ENCODE measurements at regions not wholly inside any gene's neighbourhood (a gene's known extent, or its start where the extent isn't known, plus 50 kb on each side); places are given as distances from the start of the nearest gene placed in this dataset.

GRCh38 chr18:51248685-51249084 lies 51.2 kb upstream of the MEX3C start:
- TF ChIP-seq CTCF (IDR thresholded peaks at IDR 0.05), result no peak
- no peaks in the 10 kb centered on the region for H3K4me1 ChIP-seq
- DNase-seq (ENCODE audit: low spot score), result no peak
- H3K36me3 ChIP-seq, result no peaks in the 10 kb centered on the region
- no peak overlapping the region for H3K4me3 ChIP-seq
- no peak overlapping the region for H3K27ac ChIP-seq
- no peaks in the 10 kb centered on the region for H3K9me3 ChIP-seq
- H3K27me3 ChIP-seq, result no peaks in the 10 kb centered on the region

GRCh38 chr18:51250006-51250405 lies 52.5 kb upstream of the MEX3C start:
- Histone ChIP-seq H3K36me3 (no peaks in the 10 kb centered on the region), H3K27ac (no peak overlapping the region), H3K9me3 (no peaks in the 10 kb centered on the region), H3K27me3 (no peaks in the 10 kb centered on the region), H3K4me3 (no peak overlapping the region), H3K4me1 (no peaks in the 10 kb centered on the region)
- DNase-seq (ENCODE audit: low spot score), result no peak
- TF ChIP-seq CTCF (IDR thresholded peaks at IDR 0.05), result no peak

- Histone ChIP-seq H3K27me3 (no peaks in the 10 kb centered on the region), H3K36me3 (no peaks in the 10 kb centered on the region), H3K4me1 (no peaks in the 10 kb centered on the region), H3K9me3 (no peaks in the 10 kb centered on the region), H3K27ac (no peak overlapping the region), H3K4me3 (no peak overlapping the region)
- no peak for TF ChIP-seq CTCF (IDR thresholded peaks at IDR 0.05)
- no peak for DNase-seq (ENCODE audit: low spot score)
Measured at GRCh38 chr18:51250458-51251024, 53.1 kb upstream of the MEX3C start.

GRCh38 chr18:51251625-51252024 lies 54.1 kb upstream of the MEX3C start:
- Histone ChIP-seq H3K36me3 (no peaks in the 10 kb centered on the region), H3K4me3 (no peak overlapping the region), H3K27me3 (no peaks in the 10 kb centered on the region), H3K27ac (no peak overlapping the region), H3K9me3 (no peaks in the 10 kb centered on the region), H3K4me1 (no peaks in the 10 kb centered on the region)
- no peak for TF ChIP-seq CTCF (IDR thresholded peaks at IDR 0.05)
- no peak for DNase-seq (ENCODE audit: low spot score)

GRCh38 chr18:51253476-51253875 lies 56.0 kb upstream of the MEX3C start:
- TF ChIP-seq CTCF (IDR thresholded peaks at IDR 0.05), result no peak
- Histone ChIP-seq H3K27ac (no peak overlapping the region), H3K36me3 (no peaks in the 10 kb centered on the region), H3K27me3 (no peaks in the 10 kb centered on the region), H3K4me1 (no peaks in the 10 kb centered on the region), H3K9me3 (no peaks in the 10 kb centered on the region), H3K4me3 (no peak overlapping the region)
- DNase-seq (ENCODE audit: low spot score), result no peak

- no peak for TF ChIP-seq CTCF (IDR thresholded peaks at IDR 0.05)
Measured at GRCh38 chr18:51255693-51256092, 58.2 kb upstream of the MEX3C start.

More at GRCh38 chr18:51255693-51256092, 58.2 kb upstream of the MEX3C start:
- Histone ChIP-seq H3K9me3 (no peaks in the 10 kb centered on the region), H3K27me3 (no peaks in the 10 kb centered on the region), H3K4me3 (no peak overlapping the region), H3K27ac (no peak overlapping the region), H3K36me3 (no peaks in the 10 kb centered on the region), H3K4me1 (no peaks in the 10 kb centered on the region)
- no peak for DNase-seq (ENCODE audit: low spot score)
